ENCODE measurements at regions not wholly inside any gene's neighbourhood (a gene's known extent, or its start where the extent isn't known, plus 50 kb on each side); places are given as distances from the start of the nearest gene placed in this dataset.

DNA sequence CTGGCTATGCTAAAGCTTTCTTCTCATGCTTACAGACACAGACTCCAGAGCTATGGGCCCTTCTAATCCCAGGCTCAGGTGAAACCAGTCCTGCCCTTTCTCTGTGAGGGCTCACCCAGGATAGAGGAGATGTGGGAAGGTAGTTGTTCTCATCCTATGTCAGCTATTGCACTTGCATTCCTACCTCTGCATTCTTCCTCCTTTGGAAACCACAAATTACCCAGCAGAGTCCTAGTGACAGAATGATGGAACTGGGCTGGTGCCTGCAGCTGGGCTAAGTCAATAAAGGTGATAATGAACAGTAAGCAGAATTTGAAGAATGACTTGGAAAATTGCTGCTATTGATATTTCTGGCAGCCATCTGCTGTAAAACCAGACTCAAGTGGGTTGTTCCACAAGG is 560.0 kb downstream of the TMEM135 start:
- TF ChIP-seq, protein P1, sequence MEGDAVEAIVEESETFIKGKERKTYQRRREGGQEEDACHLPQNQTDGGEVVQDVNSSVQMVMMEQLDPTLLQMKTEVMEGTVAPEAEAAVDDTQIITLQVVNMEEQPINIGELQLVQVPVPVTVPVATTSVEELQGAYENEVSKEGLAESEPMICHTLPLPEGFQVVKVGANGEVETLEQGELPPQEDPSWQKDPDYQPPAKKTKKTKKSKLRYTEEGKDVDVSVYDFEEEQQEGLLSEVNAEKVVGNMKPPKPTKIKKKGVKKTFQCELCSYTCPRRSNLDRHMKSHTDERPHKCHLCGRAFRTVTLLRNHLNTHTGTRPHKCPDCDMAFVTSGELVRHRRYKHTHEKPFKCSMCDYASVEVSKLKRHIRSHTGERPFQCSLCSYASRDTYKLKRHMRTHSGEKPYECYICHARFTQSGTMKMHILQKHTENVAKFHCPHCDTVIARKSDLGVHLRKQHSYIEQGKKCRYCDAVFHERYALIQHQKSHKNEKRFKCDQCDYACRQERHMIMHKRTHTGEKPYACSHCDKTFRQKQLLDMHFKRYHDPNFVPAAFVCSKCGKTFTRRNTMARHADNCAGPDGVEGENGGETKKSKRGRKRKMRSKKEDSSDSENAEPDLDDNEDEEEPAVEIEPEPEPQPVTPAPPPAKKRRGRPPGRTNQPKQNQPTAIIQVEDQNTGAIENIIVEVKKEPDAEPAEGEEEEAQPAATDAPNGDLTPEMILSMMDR (IDR thresholded peaks at IDR 0.05): no peak
- TF ChIP-seq POLR2A (IDR thresholded peaks at IDR 0.05): no peak
